Right lobe of liver (tissue), 6 donors: ENCODE measurements at regions not wholly inside any gene's neighbourhood (a gene's known extent, or its start where the extent isn't known, plus 50 kb on each side); places are given as distances from the start of the nearest gene placed in this dataset.

Source experiments
- ATAC-seq, 4 donors: fragments of 200-7000 bp; cut with Tn5 transposase; one replicate each; pipeline ENCODE4 v1.9.1; 2020; ENCODE audit warnings: mild to moderate bottlenecking in 4 of 4, moderate library complexity in 4 of 4
- DNase-seq, 3 donors: peaks; one replicate each; pipeline ENCODE4 v3.0.0-alpha.2; 2020
- H3K27ac ChIP-seq, 3 donors: fragments of 200-600 bp; one replicate each; pipeline ENCODE4 v1.8.0; 2022
- H3K27me3 ChIP-seq, 2 donors: fragments of 200-600 bp; one replicate each; pipeline ENCODE4 v1.8.0; 2022
- H3K36me3 ChIP-seq, 4 donors: fragments of 200-600 bp; sonication (generic) in 1 of 4; one replicate each; pipeline versions ENCODE4 v1.5.1 to v1.8.0; 2017 to 2022; ENCODE audit warnings: control low read depth in 1 of 4
- H3K4me1 ChIP-seq, 4 donors: fragments of 200-600 bp; sonication (generic) in 1 of 4; one replicate each; pipeline versions ENCODE4 v1.5.1 to v1.8.0; 2017 to 2022; ENCODE audit warnings: control low read depth in 1 of 4
- H3K4me3 ChIP-seq, 3 donors: fragments of 200-600 bp; one replicate each; pipeline ENCODE4 v1.8.0; 2022
- H3K9me3 ChIP-seq, 4 donors: fragments of 200-600 bp; sonication (generic) in 1 of 4; one replicate each; pipeline versions ENCODE4 v1.5.1 to v1.8.0; 2017 to 2022; ENCODE audit warnings: control low read depth in 1 of 4
- POLR2A ChIP-seq: fragments of 450-650 bp; IDR thresholded peaks from one replicate; pipeline ENCODE4 v1.6.1; 2017; ENCODE audit warnings: antibody characterized with exemption, mild to moderate bottlenecking
- WGBS: methylation state at CpG from one replicate; pipeline ENCODE4 v1.1.6; 2018; ENCODE audit warnings: low coverage, low lambda C conversion rate; ENCODE audit not compliant: insufficient coverage; ENCODE audit errors: missing lambda C conversion rate; 5-methylcytosine and 5-hydroxymethylcytosine counted together
- intact Hi-C, 2 donors: fragments of 100-400 bp; cut with DNase I; formaldehyde crosslinking; loops; one replicate each; pipeline versions ENCODE4 v1.11.2 to v1.14.1; 2022
- TF ChIP-seq, protein P1 (sequence below), 4 donors: fragments of 200-600 bp in 3 of 4; fragments of 450-650 bp in 1 of 4; IDR thresholded peaks; one replicate each; pipeline versions ENCODE4 v1.5.1 to v1.8.0; 2016 to 2022; ENCODE audit warnings: antibody characterized with exemption in 4 of 4, mild to moderate bottlenecking in 2 of 4
- donor health status: DM: no; HTN: yes; CAD: no.
- donor health status: DM: no; HTN: no; CAD: no.
- donor health status: DM: no; HTN: no; CAD: no.
- donor health status: DM: no; HTN: yes; CAD: no.
- donor health status: DM: no; HTN: yes; CAD: no.

DNA sequence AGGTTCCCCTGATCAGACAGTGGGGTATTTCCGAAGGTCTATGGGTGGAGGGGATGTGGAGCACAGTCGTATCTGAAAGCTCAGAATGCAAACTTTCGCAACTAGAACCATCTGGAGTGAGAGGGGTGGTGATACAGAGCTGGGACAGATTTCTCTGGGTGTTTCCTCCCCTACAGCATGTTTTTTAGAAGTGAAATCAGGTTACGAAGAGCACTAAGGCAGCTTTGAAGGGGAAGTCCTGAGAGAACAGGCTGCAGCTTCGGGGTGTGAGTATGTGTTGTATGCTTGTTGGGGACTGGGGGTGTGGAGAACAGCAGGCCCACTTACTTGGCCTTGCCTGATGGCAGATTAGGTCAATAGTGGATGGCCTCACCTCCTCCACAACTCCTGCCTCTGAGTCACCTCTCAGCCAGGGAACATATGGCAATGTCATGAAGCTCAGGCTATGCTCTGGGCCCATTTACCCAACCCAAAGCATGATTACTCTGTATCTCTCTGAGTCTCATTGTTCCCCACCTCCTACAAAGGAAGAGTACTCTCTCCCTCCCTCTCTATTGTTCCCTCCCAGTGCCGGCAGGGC, 107.2 kb upstream of the RASGRP1 start:
- Histone ChIP-seq H3K4me3 (no peak overlapping the region), H3K9me3 (no peaks in the 10 kb centered on the region), H3K36me3 (no peaks in the 10 kb centered on the region), H3K4me1 (no peaks in the 10 kb centered on the region), H3K27me3 (no peaks in the 10 kb centered on the region), H3K27ac (no peak overlapping the region)
- peak; percentile 25 to 52 (median 40) for ATAC-seq
- TF ChIP-seq, protein P1, sequence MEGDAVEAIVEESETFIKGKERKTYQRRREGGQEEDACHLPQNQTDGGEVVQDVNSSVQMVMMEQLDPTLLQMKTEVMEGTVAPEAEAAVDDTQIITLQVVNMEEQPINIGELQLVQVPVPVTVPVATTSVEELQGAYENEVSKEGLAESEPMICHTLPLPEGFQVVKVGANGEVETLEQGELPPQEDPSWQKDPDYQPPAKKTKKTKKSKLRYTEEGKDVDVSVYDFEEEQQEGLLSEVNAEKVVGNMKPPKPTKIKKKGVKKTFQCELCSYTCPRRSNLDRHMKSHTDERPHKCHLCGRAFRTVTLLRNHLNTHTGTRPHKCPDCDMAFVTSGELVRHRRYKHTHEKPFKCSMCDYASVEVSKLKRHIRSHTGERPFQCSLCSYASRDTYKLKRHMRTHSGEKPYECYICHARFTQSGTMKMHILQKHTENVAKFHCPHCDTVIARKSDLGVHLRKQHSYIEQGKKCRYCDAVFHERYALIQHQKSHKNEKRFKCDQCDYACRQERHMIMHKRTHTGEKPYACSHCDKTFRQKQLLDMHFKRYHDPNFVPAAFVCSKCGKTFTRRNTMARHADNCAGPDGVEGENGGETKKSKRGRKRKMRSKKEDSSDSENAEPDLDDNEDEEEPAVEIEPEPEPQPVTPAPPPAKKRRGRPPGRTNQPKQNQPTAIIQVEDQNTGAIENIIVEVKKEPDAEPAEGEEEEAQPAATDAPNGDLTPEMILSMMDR (IDR thresholded peaks at IDR 0.05) = no peak
- TF ChIP-seq POLR2A = no peak
- WGBS = 53% methylated on average over 5 of the region's 6 CpGs
- DNase-seq = no peak
- intact Hi-C loops = loop anchor here in 1 of 2 donors (10.0 kb wide), 1 partner anchor 227 kb away; no protein-coding TSS in a partner anchor

DNA sequence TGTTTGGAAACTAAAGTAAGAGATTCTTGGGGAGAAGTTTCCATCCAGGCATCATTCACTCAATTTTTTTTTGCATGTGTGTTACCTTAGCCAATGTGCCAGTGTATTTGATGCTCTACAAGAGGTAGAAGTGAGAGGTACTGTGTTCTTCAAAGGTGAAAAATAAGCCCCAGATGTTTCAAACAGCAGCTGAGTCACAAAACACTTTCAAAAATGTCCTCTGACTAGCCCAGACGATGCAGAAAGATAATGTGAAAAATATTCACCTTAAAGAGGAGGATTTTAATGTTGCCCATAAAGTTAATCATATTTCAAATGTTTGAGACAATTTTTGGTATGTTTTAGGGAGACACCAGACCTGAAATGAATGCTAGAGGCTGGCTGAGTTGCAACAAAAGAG, 107.7 kb upstream of the RASGRP1 start:
- no peaks in the 10 kb centered on the region for H3K4me1 ChIP-seq
- DNase-seq (no peak), ATAC-seq (no peak)
- no peaks in the 10 kb centered on the region for H3K9me3 ChIP-seq
- H3K36me3 ChIP-seq = no peaks in the 10 kb centered on the region
- H3K27me3 ChIP-seq = no peaks in the 10 kb centered on the region
- H3K4me3 ChIP-seq = no peak overlapping the region
- no peak for TF ChIP-seq POLR2A
- TF ChIP-seq, protein P1 (IDR thresholded peaks at IDR 0.05) = no peak
- no peak overlapping the region for H3K27ac ChIP-seq
- intact Hi-C loops = loop anchor here in 1 of 2 donors (10.0 kb wide), 1 partner anchor 227 kb away; no protein-coding TSS in a partner anchor
- 50% methylated on average over 1 of the region's 1 CpG for WGBS

DNA sequence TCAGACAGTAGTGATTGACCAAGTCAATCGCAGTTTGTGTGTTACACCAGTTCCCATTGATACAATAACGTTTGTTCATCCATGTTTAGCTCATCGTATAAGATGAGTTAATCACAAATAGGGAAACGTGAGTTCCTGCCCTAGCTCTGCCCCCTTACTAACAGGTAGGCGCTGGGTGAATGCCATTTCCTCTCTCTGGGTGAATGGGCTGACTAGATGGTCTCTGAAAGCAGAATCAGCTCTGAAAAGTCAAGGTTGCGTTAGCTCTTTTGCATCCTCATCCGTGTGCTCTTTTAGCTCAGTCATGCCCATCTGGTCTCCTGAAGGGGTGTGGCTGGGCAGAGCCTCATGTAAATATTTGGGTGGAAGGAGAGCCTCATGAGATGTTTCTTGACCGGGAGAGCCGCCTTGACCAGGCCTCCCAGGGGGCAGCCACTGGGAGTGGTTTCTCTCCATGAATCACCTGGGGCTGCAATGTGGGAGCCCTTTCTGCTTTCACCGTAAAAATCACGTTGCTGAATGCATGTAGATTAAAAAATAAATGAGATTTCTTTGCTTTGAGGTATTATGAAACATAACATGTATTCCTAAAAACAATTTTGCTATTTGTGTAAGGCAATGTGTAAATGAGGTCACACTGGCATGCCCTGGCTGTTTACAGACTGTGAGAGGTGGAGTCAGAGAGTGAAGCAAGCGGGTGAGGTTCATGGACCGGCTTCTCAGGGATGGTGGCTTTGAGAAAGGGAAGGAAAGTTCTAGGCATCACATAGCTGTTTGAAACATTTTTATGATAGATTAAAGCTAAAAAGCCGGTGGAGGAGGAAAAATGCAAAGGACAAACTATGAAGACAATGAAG, 108.4 kb upstream of the RASGRP1 start:
- intact Hi-C loops = loop anchor here in 1 of 2 donors (10.0 kb wide), 1 partner anchor 228 kb away; no protein-coding TSS in a partner anchor
- ATAC-seq = no peak
- Histone ChIP-seq H3K4me3 (no peak overlapping the region), H3K9me3 (no peaks in the 10 kb centered on the region), H3K27me3 (no peaks in the 10 kb centered on the region), H3K36me3 (no peaks in the 10 kb centered on the region), H3K4me1 (no peaks in the 10 kb centered on the region), H3K27ac (no peak overlapping the region)
- 70% methylated on average over 14 of the region's 14 CpGs for WGBS
- DNase-seq = no peak
- TF ChIP-seq, protein P1 (IDR thresholded peaks at IDR 0.05) = no peak
- no peak for TF ChIP-seq POLR2A

DNA sequence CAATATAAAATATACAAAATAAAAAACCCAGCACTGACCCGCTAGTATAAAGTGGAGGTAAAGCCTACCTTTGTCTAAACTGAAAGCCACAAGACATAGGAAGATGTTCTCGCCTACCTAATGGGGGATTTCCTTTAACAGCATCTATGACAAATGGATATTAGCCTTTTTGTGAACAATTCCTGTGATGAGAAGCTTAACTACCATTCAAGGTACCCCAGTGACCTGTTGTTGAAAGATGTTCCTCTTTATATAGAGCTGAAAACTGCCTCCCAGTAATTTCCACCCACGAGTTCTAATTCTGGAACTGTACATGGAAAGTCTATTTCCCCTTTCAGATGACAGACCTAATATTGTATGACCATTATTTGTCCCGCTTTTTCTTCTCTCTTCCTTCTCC, 109.8 kb upstream of the RASGRP1 start:
- intact Hi-C loops = loop anchor here in 1 of 2 donors (10.0 kb wide), 1 partner anchor 230 kb away; no protein-coding TSS in a partner anchor
- 56% methylated on average over 4 of the region's 4 CpGs for WGBS
- ATAC-seq (no peak), DNase-seq (no peak)
- H3K27me3 ChIP-seq = no peaks in the 10 kb centered on the region
- H3K4me3 ChIP-seq = no peak overlapping the region
- TF ChIP-seq, protein P1 (IDR thresholded peaks at IDR 0.05) = no peak
- TF ChIP-seq POLR2A = no peak
- no peaks in the 10 kb centered on the region for H3K9me3 ChIP-seq
- no peaks in the 10 kb centered on the region for H3K4me1 ChIP-seq
- no peaks in the 10 kb centered on the region for H3K36me3 ChIP-seq
- no peak overlapping the region for H3K27ac ChIP-seq
